PC-3 (cell line): ENCODE measurements at regions not wholly inside any gene's neighbourhood (a gene's known extent, or its start where the extent isn't known, plus 50 kb on each side); places are given as distances from the start of the nearest gene placed in this dataset.

Experiments used
- ATAC-seq: fragments of 200-7000 bp; cut with Tn5 transposase; 2 replicates; pipeline ENCODE4 v1.9.1; 2020; ENCODE audit warnings: mild to moderate bottlenecking, moderate library complexity
- BruUV-seq: library from RNA; stranded (reverse); fragments of 400-500 nt; replicated peaks from 2 replicates; lab custom pipeline; 2021; lab: Mats Ljungman, UMichigan
- CTCF ChIA-PET: fragments of 300-600 bp; sonication (Branson Sonifier 250); formaldehyde crosslinking; loops from one replicate; lab custom pipeline; 2022; ENCODE audit warnings: antibody characterized with exemption; lab: Charles Lee
- POLR2A ChIA-PET: fragments of 300-600 bp; sonication (Branson Sonifier 250); formaldehyde crosslinking; loops from one replicate; lab custom pipeline; 2022; ENCODE audit warnings: antibody characterized with exemption; ENCODE audit not compliant: unreplicated experiment; lab: Charles Lee
- DNase-seq: peaks from one replicate; pipeline ENCODE4 v3.0.0-alpha.2; 2015
- H2AFZ ChIP-seq: fragments of 300-600 bp; sonication (generic); 2 replicates; pipeline ENCODE4 v1.6.0; 2016; ENCODE audit warnings: antibody characterized with exemption, low read length
- H3F3A ChIP-seq: fragments of 300-600 bp; sonication (generic); one replicate; pipeline ENCODE4 v1.6.0; 2017; ENCODE audit warnings: antibody characterized with exemption, low read length, control low read depth, mild to moderate bottlenecking; ENCODE audit not compliant: unreplicated experiment
- H3K27ac ChIP-seq: fragments of 300-600 bp; sonication (generic); 2 replicates; pipeline ENCODE4 v1.5.1; 2016; ENCODE audit warnings: mild to moderate bottlenecking, low read length
- H3K27me3 ChIP-seq: fragments of 300-600 bp; sonication (generic); 2 replicates; pipeline ENCODE4 v1.6.1; 2016; ENCODE audit warnings: low read length, mixed read lengths
- H3K36me3 ChIP-seq: fragments of 300-600 bp; sonication (generic); 2 replicates; pipeline ENCODE4 v1.6.1; 2016; ENCODE audit warnings: low read depth, mixed run types, low read length, mixed read lengths
- H3K4me1 ChIP-seq: fragments of 300-600 bp; sonication (generic); 2 replicates; pipeline ENCODE4 v1.5.1; 2016; ENCODE audit warnings: low read length; ENCODE audit not compliant: insufficient read depth
- H3K4me2 ChIP-seq: fragments of 300-600 bp; sonication (generic); 2 replicates; pipeline ENCODE4 v1.6.0; 2016; ENCODE audit warnings: low read length
- H3K4me3 ChIP-seq: fragments of 300-600 bp; sonication (generic); 2 replicates; pipeline ENCODE4 v1.5.1; 2016; ENCODE audit warnings: mild to moderate bottlenecking, low read length, mixed read lengths
- H3K79me2 ChIP-seq: fragments of 300-600 bp; sonication (generic); 2 replicates; pipeline ENCODE4 v1.6.1; 2017; ENCODE audit warnings: low read length, mixed read lengths
- H3K9ac ChIP-seq: fragments of 300-600 bp; sonication (generic); 2 replicates; pipeline ENCODE4 v1.6.0; 2016; ENCODE audit warnings: mild to moderate bottlenecking, low read length
- H3K9me2 ChIP-seq: fragments of 300-600 bp; sonication (generic); replicated peaks from 2 replicates; pipeline ENCODE4 v1.6.1; 2016; ENCODE audit warnings: mixed run types, low read length, mixed read lengths
- H3K9me3 ChIP-seq: fragments of 300-600 bp; sonication (generic); 2 replicates; pipeline ENCODE4 v1.6.1; 2016; ENCODE audit warnings: low read length, mixed read lengths
- H4K20me1 ChIP-seq: fragments of 300-600 bp; sonication (generic); 2 replicates; pipeline ENCODE4 v1.6.1; 2016; ENCODE audit warnings: low read length, mixed read lengths
- EZH2 ChIP-seq: fragments of 300-600 bp; sonication (generic); IDR thresholded peaks from one replicate; pipeline ENCODE4 v1.6.1; 2017; ENCODE audit warnings: antibody characterized with exemption, mild to moderate bottlenecking, low read length; ENCODE audit not compliant: unreplicated experiment
- EZH2phosphoT487 ChIP-seq: fragments of 300-600 bp; sonication (generic); IDR thresholded peaks from 2 replicates; pipeline ENCODE4 v1.6.1; 2018; ENCODE audit warnings: mild to moderate bottlenecking, antibody characterized with exemption, low read length, borderline replicate concordance
- intact Hi-C: fragments of 100-400 bp; cut with micrococcal nuclease; formaldehyde crosslinking; loops from 2 replicates; pipeline ENCODE4 v1.9.0; 2023
- TF ChIP-seq, protein P1 (sequence below): fragments of 300-600 bp; sonication (generic); conservative IDR thresholded peaks from 2 replicates; pipeline ENCODE4 v1.5.1; 2017; ENCODE audit warnings: antibody characterized with exemption, low read depth, mild to moderate bottlenecking, low read length

DNA sequence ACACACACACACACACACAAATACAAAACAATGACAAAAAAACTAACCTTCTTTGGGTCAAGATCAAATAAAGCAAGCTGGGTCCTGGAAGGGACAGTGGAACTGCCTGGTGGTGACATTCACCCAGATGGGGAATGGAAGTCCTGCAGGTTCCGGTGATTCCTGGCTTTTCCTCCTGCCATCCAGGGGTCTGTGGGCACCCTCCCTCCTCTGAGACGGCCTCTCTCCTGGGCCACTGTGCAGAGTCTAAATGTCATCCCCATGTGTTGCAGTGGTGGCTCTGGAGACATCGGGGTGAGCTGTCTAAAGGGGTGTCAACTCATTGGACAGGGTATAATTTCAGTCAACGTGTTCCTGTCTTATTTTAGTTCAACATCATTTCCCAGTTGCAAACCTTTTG is 248.2 kb downstream of the ZNF536 start:
- Histone ChIP-seq H3K4me1 (no peaks in the 10 kb centered on the region), H3K27me3 (no peaks in the 10 kb centered on the region), H3F3A (no peaks in the 10 kb centered on the region), H3K79me2 (no peaks in the 10 kb centered on the region), H2AFZ (no peak overlapping the region), H3K4me2 (no peak overlapping the region), H3K36me3 (no peaks in the 10 kb centered on the region), H3K4me3 (no peak overlapping the region), H3K27ac (no peak overlapping the region), H3K9me2 (no peaks in the 10 kb centered on the region), H3K9ac (no peak overlapping the region), H3K9me3 (no peaks in the 10 kb centered on the region), H4K20me1 (no peaks in the 10 kb centered on the region)
- TF ChIP-seq, protein P1, sequence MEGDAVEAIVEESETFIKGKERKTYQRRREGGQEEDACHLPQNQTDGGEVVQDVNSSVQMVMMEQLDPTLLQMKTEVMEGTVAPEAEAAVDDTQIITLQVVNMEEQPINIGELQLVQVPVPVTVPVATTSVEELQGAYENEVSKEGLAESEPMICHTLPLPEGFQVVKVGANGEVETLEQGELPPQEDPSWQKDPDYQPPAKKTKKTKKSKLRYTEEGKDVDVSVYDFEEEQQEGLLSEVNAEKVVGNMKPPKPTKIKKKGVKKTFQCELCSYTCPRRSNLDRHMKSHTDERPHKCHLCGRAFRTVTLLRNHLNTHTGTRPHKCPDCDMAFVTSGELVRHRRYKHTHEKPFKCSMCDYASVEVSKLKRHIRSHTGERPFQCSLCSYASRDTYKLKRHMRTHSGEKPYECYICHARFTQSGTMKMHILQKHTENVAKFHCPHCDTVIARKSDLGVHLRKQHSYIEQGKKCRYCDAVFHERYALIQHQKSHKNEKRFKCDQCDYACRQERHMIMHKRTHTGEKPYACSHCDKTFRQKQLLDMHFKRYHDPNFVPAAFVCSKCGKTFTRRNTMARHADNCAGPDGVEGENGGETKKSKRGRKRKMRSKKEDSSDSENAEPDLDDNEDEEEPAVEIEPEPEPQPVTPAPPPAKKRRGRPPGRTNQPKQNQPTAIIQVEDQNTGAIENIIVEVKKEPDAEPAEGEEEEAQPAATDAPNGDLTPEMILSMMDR = no peak
- TF ChIP-seq EZH2 = no peak
- TF ChIP-seq EZH2phosphoT487 = no peak
- DNase-seq (no peak), ATAC-seq (no peak)
- CTCF ChIA-PET = no interaction called here
- intact Hi-C loops = no loop called here
- BruUV-seq = no TSS peak
- POLR2A ChIA-PET = no interaction called here

DNA sequence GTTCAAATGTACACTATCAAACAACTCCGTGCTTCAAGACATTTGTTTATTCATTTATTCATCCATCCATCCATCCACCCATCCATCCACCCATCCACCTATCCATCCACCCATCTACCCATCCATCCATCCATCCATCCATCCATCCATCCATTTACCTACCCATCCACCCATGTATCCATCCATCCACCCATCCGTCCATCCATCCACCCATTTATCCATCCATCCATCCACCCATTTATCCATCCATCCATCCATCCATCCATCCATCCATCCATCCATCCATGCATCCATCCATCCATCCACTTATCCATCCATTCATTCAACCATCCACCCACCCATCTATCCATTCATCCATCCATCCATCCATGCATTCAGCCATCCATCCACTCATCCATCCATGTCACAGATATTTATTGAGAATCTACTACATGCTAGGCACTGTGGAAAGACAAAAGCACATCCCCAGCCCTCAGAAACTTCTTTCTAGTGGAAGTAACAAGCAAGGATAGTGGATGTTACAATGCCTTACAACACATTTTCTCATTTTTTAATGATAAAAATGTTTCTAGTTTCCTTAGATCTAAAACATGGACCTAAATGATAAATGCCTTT is 237.6 kb downstream of the ZNF536 start:
- POLR2A ChIA-PET = no interaction called here
- no peaks in the 10 kb centered on the region for H3K79me2 ChIP-seq
- H3K27me3 ChIP-seq = no peaks in the 10 kb centered on the region
- H3K4me2 ChIP-seq = no peak overlapping the region
- no peaks in the 10 kb centered on the region for H3K9me2 ChIP-seq
- intact Hi-C loops = no loop called here
- H4K20me1 ChIP-seq = no peaks in the 10 kb centered on the region
- H2AFZ ChIP-seq = no peak overlapping the region
- no peaks in the 10 kb centered on the region for H3K36me3 ChIP-seq
- no peak overlapping the region for H3K9ac ChIP-seq
- no peak for ATAC-seq
- no peaks in the 10 kb centered on the region for H3K4me1 ChIP-seq
- H3K9me3 ChIP-seq = no peaks in the 10 kb centered on the region
- no peak for TF ChIP-seq EZH2phosphoT487
- TF ChIP-seq, protein P1 = no peak
- no peak for TF ChIP-seq EZH2
- no peak for DNase-seq
- H3F3A ChIP-seq = no peaks in the 10 kb centered on the region
- CTCF ChIA-PET = no interaction called here
- BruUV-seq = no TSS peak
- H3K4me3 ChIP-seq = no peak overlapping the region
- H3K27ac ChIP-seq = no peak overlapping the region

DNA sequence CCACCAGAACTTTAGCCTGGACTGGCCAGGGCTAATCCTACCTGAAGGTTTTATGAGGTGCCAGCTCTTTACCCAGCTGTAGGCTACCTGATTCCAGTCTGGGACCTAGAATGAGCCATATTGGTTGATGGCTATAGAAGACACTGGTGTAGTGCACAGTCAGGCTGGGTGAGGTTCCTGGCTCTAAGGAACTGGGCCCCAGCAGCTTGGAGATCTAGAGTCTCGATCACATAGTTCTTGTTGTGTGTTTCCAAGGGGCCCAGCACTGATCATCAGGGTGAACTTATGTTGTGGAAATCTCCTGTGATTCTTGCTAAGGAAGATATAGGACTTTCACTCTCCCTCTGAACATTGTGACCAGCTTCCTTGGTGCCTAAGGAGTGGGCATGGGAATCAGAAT is 236.3 kb downstream of the ZNF536 start:
- ChIA-PET CTCF (no interaction called here), POLR2A (no interaction called here)
- TF ChIP-seq, protein P1 = no peak
- no peak for TF ChIP-seq EZH2
- TF ChIP-seq EZH2phosphoT487 = no peak
- intact Hi-C loops = no loop called here
- Histone ChIP-seq H3K36me3 (no peaks in the 10 kb centered on the region), H3F3A (no peaks in the 10 kb centered on the region), H3K4me1 (no peaks in the 10 kb centered on the region), H2AFZ (no peak overlapping the region), H3K9me3 (no peaks in the 10 kb centered on the region), H4K20me1 (no peaks in the 10 kb centered on the region), H3K4me2 (no peak overlapping the region), H3K4me3 (no peak overlapping the region), H3K9ac (no peak overlapping the region), H3K27ac (no peak overlapping the region), H3K79me2 (no peaks in the 10 kb centered on the region), H3K9me2 (no peaks in the 10 kb centered on the region), H3K27me3 (no peaks in the 10 kb centered on the region)
- no TSS peak for BruUV-seq
- DNase-seq (no peak), ATAC-seq (no peak)
